ENCODE measurements at regions not wholly inside any gene's neighbourhood (a gene's known extent, or its start where the extent isn't known, plus 50 kb on each side); places are given as distances from the start of the nearest gene placed in this dataset.

DNA sequence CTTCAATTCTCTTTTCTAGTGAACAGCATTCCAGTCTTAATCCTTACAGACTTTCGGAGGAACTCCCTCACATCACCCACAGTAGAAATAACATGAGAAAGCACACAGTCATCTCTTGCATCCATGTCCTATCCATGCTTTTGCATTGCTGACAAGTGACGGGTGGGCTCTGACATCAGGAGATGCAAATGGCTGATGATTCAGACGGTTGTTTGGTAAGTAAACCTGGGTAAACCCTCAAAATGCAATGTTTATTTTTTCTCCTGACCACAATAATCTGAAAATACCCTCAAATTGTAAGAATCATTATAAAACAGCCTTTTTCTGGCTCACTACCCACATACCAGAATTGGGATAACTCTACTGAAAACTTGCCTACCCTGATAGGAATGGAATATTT lies 792.0 kb downstream of the MAFB start:
- FAIRE-seq (no peak), DNase-seq (ENCODE audit: low read depth in 1 of 2, low spot score in 2 of 2) (no peak)
- POLR2A ChIA-PET (ENCODE audit: partially characterized antibody) = no interaction called here

More for the DNA sequence above, 792.0 kb downstream of the MAFB start:
- no peak overlapping the region for H2BK5ac ChIP-seq (ENCODE audit: low read depth, low read length)
- WGBS, 2 experiments (ENCODE audit: extremely low coverage in 1 of 2, insufficient coverage in 1 of 2, insufficient read length in 1 of 2, insufficient replicate concordance in 2 of 2, low coverage in 1 of 2, low lambda C conversion rate in 2 of 2, missing lambda C conversion rate in 1 of 2) = 61% methylated on average over 3 of the region's 3 CpGs; no CpG with 5 or more reads in 1 of the 2 experiments
- no peak overlapping the region for H3K23ac ChIP-seq (ENCODE audit: insufficient read length)
- H3K36me3 ChIP-seq (ENCODE audit: control insufficient read depth in 2 of 4, insufficient read depth in 4 of 4, low read length in 3 of 4) = no peaks in the 10 kb centered on the region
- H3K27me3 ChIP-seq (replicated peaks in 1 of 4; ENCODE audit: control insufficient read depth in 3 of 4, extremely low read depth in 1 of 4, insufficient read depth in 3 of 4, low read length in 3 of 4) = no peaks in the 10 kb centered on the region
- CTCF ChIA-PET (ENCODE audit: partially characterized antibody) = interaction anchor here (0.6 kb wide), 1 partner anchor 56 kb away, joined by 3 read pairs; no protein-coding TSS in a partner anchor
- no peak overlapping the region for H3K4me3 ChIP-seq (ENCODE audit: extremely low read depth in 1 of 4, insufficient read depth in 2 of 4, low read depth in 3 of 4, low read length in 4 of 4)
- H3K56ac ChIP-seq (replicated peaks; ENCODE audit: insufficient read length, low read depth, low read length) = no peak overlapping the region
- H3K27ac ChIP-seq (ENCODE audit: low read depth, low read length) = no peak overlapping the region
- no peak overlapping the region for H4K8ac ChIP-seq (ENCODE audit: extremely low read depth, insufficient read depth, low read length)
- TF ChIP-seq SP4 (IDR thresholded peaks at IDR 0.05; ENCODE audit: low read length) (no peak), MAFK (IDR thresholded peaks at IDR 0.05; ENCODE audit: low read depth, low read length) (no peak), TBP (IDR thresholded peaks at IDR 0.05; ENCODE audit: low read depth, low read length) (no peak), SP2 (IDR thresholded peaks at IDR 0.05; ENCODE audit: low read length) (no peak), ZNF274 (IDR thresholded peaks at IDR 0.05; ENCODE audit: borderline replicate concordance, extremely low read depth, low read length) (no peak), YY1 (IDR thresholded peaks at IDR 0.05; ENCODE audit: low read depth, low read length) (no peak), CEBPB (IDR thresholded peaks at IDR 0.05; ENCODE audit: low read depth, low read length) (no peak), BCL11A (IDR thresholded peaks at IDR 0.05; ENCODE audit: low read depth in 2 of 2, low read length in 2 of 2) (no peak)
- no peak overlapping the region for H3K4ac ChIP-seq (replicated peaks; ENCODE audit: insufficient read length, low read depth, low read length)
- H4K20me1 ChIP-seq (replicated peaks in 1 of 2; ENCODE audit: control insufficient read depth in 1 of 2, insufficient read depth in 2 of 2, low read length in 2 of 2) = no peaks in the 10 kb centered on the region
- no peak overlapping the region for H3K4me2 ChIP-seq (ENCODE audit: insufficient read depth in 1 of 2, low read depth in 2 of 2, low read length in 2 of 2)
- peaks cover 0 to 3% of the 10 kb centered on the region in 2 experiments; a peak in 1 of 4 replicates for H3K9me3 ChIP-seq (ENCODE audit: insufficient read depth in 2 of 2, low read depth in 1 of 2, low read length in 1 of 2)
- H3K4me1 ChIP-seq (replicated peaks in 1 of 4; ENCODE audit: control insufficient read depth in 3 of 4, insufficient read depth in 4 of 4, low read length in 3 of 4) = peaks cover 0 to 9% (median 7%) of the 10 kb centered on the region in 4 experiments; a peak in 4 of 7 replicates
- no peaks in the 10 kb centered on the region for H3K79me2 ChIP-seq (ENCODE audit: control insufficient read depth in 1 of 2, insufficient read depth in 2 of 2, low read length in 2 of 2)
- no peak overlapping the region for H2AK5ac ChIP-seq (ENCODE audit: low read depth, low read length)
- H3K23me2 ChIP-seq (ENCODE audit: low read depth, low read length) = no peaks in the 10 kb centered on the region
- H4K91ac ChIP-seq (replicated peaks; ENCODE audit: insufficient read length, low read length) = no peak overlapping the region
- H3K18ac ChIP-seq (ENCODE audit: extremely low read depth, low read length) = no peak overlapping the region
- no peak overlapping the region for H2AFZ ChIP-seq (ENCODE audit: low read length)
- H2BK120ac ChIP-seq (replicated peaks; ENCODE audit: low read depth, low read length) = no peak overlapping the region
- no peak overlapping the region for H3K9ac ChIP-seq (replicated peaks in 1 of 4; ENCODE audit: extremely low read depth in 1 of 4, low read depth in 3 of 4, low read length in 3 of 4)
- H2BK15ac ChIP-seq (ENCODE audit: low read length) = no peak overlapping the region
- H3K79me1 ChIP-seq (ENCODE audit: low read depth, low read length) = no peaks in the 10 kb centered on the region
- no peak overlapping the region for H2BK12ac ChIP-seq (ENCODE audit: low read depth, low read length)
- no peak overlapping the region for H2BK20ac ChIP-seq (ENCODE audit: low read length)
- H4K5ac ChIP-seq (ENCODE audit: insufficient read length, low read depth, low read length) = no peak overlapping the region
- no peak overlapping the region for H3K14ac ChIP-seq (ENCODE audit: insufficient read length)
